ENCODE measurements at regions not wholly inside any gene's neighbourhood (a gene's known extent, or its start where the extent isn't known, plus 50 kb on each side); places are given as distances from the start of the nearest gene placed in this dataset.

DNA sequence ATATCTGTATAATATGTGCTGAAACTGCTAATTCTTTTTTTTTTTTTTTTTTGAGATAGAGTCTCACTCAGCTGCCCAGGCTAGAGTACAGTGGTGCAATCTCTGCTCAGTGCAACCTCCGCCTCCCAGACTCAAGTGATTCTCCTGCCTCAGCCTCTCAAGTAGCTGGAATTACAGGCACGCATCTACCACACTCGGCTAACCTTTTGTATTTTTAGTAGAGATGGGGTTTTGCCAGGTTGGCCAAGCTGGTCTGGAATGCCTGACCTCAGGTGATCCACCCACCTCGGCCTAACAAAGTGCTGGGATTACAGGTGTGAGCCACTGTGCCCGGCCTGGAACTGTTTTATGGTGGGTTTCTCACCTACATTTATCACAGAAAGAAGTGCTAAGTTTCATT, 307.8 kb upstream of the STT3B start:
- no peak for DNase-seq (ENCODE audit: low read depth)

GRCh38 chr3:31225923-31226322, 306.8 kb upstream of the STT3B start:
- DNase-seq (ENCODE audit: low read depth): no peak

DNA sequence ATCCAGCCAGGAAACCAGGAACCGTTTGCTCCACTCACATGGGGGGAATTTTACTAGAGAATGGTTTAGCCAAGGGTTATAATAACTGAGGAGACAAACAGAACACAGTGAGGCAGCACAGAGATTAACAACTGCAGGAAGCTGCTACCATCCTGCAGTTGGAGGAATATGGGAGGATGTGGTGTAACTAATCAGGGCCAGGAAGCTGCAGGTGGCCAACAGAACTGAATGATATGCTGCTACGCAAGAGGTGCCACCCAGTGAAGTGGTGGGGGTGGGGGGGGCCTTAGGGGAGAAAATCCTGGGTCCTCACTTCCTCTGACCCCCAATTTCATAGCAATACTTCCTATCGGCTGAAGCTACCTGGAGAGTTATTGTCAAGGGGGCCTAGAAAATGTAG, 306.4 kb upstream of the STT3B start:
- DNase-seq (ENCODE audit: low read depth): no peak

GRCh38 chr3:31227131-31227562, 305.6 kb upstream of the STT3B start:
- DNase-seq (ENCODE audit: low read depth): no peak

DNA sequence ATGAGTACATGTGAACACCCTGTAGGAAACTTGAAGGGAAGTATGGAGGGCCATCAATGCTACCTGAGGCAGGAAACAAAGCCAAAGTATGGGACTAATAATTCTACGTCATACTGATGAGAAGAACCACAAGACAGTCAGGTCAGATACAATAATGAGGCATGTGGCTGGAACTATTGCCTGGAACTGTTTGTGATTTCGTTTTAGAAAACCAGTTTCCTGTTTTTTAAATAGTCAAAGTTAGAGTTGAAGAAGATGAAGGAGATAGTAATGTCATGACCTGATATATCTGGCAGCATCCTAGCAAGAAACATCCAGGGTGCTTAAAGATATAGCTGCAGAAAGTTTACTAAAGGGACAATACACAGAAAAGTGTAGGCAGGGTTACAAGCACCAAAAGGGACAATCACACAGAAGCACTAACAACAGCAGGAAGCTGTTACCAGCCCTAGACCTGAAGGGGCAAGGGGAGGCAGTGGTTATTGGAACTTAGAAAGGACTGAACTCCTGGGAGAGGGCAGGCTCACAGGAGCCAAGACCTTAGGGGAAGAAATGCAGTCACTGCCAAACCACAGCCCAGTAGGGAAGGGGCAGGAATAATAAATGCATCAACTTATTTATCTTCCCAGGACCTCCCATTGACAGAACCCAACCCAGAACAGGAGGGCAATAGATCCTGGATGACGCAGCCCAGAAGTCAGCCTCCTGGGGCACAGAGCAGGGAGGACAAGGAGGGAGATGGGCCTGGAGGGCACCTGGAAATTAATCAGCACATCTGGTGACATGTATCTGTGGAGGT, 302.1 kb upstream of the STT3B start:
- no peak for DNase-seq (ENCODE audit: low read depth)

DNA sequence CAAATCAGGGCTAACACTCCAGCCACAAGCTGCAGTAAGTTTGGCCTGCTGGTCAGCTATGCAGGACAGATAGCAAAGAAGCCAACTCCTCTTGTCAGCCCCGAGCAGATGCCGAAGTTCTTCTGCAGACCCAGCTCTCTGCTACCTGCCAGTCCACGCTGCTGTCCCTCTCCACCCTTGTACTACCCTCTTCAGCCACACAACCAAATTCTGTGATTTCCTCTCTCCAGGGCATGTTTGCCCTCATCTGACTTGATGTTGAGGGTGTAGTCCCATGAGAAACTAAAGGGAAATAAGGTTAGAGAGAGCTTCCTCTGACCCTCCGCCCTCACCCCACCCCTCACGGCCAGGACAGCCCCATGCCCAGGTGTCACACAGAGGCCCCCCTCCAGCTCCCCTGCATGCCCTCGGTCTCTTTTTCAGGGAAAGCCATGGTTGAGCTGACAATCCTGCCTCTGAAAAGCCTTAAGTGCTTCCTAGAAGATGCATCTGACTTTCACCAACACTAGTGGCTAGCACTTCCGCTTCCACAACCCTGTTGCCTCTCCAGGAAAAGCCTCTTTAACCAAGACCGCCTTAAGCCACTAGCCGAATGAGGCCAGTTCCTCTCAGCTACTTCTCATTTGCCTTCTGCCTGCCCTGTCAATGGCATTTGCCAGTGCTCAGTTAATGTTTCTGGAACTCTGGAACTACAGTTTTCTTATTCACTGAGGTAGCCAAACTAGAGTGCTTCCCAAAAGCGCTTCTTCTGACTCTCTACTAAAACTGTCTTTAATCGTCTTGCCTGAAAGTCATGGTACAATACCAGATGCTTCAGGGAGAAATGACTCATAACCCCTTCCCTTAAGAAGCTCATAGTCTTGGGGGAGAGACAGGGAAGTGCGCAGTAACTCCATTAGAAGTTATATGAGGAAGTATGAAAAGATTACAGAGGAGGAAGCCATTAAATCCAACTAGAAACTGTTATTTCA, 300.4 kb upstream of the STT3B start:
- DNase-seq (ENCODE audit: low read depth): no peak

DNA sequence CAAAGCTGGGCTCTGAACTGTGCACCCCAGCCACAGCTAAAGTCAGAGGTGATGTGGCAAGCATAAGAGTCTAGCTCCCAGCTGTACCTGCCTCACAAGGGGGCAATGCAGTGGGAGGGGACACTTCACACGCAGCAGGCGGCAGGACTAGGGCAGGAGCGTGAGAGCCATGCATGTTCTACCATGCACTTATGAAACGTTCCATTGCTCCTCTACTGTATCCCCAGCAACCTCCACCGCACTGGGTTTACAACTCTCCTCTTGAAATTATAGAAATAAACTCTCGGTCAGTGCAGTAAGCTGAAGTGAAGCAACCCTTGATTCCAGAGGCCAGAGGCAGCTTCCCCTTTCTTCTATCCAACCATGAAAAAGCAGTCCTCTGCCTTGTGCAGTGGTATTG, 298.6 kb upstream of the STT3B start:
- DNase-seq (ENCODE audit: low read depth): no peak

GRCh38 chr3:31235062-31235700, 297.5 kb upstream of the STT3B start:
- no peak for DNase-seq (ENCODE audit: low read depth)

- DNase-seq (ENCODE audit: low read depth): no peak
Measured at GRCh38 chr3:31237887-31238286, 294.8 kb upstream of the STT3B start.

- DNase-seq (ENCODE audit: low read depth): no peak
Measured at GRCh38 chr3:31240013-31240412, 292.7 kb upstream of the STT3B start.

GRCh38 chr3:31240466-31240865, 292.3 kb upstream of the STT3B start:
- no peak for DNase-seq (ENCODE audit: low read depth)

DNA sequence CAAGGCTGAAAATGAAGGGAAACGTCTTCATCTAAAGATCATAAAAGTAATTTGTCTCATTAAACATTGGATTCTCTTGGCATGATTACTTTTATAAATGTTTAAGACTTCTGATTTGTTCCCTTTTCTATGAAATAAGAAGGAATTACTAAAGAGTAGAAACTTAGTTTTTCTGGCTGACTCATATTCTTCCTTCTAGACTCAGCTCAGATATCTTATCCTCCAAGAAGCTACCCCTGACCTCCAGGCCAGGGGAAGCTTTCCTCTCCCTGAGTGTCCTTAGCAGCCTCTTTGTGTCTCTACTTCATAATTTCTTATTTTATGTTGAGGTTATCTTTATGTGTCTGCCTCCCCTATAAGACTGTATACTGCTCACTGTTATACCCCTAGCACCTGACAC, 291.9 kb upstream of the STT3B start:
- no peak for DNase-seq (ENCODE audit: low read depth)

GRCh38 chr3:31241533-31241932, 291.2 kb upstream of the STT3B start:
- no peak for DNase-seq (ENCODE audit: low read depth)

GRCh38 chr3:31242026-31242960, 290.4 kb upstream of the STT3B start:
- DNase-seq (ENCODE audit: low read depth): no peak

DNA sequence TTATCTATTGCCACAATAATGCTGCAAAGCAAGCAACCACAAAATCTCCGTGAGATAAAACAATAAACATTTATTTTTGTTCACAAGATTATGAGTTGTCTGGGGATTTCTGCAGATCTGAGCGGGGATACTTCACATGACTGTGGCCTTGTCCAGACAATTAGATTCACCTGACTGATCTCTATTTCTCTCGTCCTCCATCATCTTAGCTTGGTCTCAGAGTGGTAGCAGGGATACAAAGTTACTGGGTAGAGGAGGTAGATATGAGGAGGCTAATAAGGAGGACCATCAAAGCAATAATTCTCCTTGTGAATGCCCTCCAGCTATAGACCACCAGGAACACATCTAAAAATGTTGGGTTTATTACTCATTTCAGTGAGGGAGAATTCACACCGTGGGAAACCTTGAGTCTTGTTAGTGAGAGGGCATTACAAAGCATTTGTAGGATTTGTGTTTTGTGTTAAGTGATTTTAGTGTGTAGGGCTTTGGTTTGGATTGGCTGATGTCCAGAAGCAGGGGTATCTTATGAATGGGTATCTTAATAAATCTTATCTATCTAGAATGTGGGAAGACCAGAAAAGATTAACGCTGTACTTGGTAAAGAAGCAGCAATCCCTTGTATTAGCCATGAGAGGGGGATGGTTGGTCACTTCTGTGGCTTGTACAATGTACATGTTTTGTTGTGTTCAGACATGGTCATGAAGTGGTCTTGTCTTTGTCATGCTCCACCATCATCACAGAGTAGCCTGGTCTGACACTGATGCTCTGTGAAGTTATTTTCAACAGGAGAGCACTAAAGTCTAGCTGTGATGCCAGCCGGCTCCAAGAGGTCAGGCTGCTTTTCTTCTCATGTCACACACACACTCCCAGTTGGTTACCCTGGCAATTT, 287.6 kb upstream of the STT3B start:
- no peak for DNase-seq (ENCODE audit: low read depth)

DNA sequence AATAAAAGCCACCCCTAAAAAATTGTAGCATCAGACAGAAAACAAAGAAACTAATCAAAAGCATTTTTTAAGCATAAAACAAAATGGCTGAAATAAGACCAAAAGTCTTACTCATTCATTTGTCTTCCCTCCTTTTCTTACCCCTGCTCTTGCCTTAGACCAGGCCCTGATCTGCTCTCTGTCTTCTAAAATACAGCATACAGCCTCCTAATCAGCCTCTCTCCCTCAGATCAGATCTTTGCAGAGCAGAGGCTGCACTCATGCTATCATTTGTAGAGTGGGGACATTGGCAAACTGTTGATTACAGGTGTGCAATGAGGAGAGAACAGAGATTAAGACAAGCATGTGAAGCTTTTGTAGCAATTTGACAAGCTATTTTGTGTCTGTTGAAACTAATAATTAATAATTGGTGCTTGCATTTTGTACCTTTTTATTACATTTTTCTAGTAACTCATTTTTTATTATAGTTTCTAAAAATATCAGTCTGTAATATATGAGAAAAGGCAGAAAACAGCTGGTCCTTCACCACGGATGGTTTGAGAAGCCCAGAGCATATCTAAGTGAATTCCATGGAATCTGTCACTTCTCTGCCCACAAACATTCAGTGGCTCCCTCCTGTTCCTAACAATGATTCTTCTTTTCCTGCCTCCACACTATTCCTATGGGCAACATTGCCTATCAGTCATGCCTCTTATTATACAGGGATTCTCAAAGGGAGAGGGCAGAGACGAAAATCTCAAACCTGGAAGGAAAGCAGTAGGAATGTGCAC, 286.2 kb upstream of the STT3B start:
- no peak for DNase-seq (ENCODE audit: low read depth)

DNA sequence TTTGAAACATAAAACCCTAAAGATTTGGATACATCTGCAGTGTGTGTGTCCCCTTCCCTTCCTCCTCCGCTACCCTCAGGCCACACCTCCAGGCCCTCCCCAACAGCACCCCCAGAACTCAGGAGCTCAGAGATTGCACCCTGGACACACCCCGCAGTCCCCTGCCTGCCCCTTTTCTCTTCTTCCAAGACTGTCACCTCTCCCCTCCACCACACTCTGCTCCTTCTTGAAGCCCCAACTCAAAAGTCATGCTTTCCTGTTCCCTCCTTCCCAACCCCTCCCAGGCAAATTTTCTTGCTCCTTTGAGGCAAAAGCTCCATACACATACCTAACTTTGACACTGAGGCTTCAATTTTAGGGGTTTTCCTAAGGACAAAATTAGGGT, 285.7 kb upstream of the STT3B start:
- DNase-seq (ENCODE audit: low read depth): no peak

DNA sequence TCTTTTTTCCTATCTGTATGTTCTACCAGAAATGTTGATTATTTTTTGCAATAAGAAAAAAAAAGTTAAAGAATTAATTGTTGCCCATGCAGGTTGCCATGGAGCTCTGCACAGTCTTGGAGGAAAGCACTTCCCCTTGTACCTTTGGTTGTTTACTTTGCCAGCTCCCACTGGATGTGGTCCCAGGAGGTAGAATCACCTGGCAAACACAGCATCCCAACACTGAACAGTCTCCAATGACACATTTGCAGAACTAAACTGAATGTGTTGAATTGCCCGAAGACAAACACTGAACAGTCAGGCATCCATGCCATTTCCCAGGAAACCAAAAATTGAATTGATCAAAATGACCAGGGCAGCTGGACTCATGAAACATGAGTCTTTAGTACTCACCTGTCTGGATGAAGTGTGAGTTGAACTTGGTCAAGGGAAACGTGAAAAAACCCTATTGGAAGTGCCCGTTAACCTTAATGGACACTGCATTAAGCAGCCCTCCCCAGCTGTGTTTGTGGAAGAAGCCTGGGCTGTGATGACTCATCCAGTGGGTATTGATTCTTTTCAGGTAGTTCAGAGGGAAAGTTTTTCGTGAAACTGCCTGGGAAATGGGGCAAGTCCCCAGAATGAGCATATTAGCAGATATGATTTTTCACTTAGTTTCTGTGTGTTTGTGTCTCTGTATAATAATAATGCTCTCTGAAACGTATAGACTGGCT, 284.7 kb upstream of the STT3B start:
- no peak for DNase-seq (ENCODE audit: low read depth)

- DNase-seq (ENCODE audit: low read depth): no peak
Measured at GRCh38 chr3:31248563-31248992, 284.1 kb upstream of the STT3B start.

Data from GM04503 (cell line).